Keratinocyte (primary cell): ENCODE measurements at regions not wholly inside any gene's neighbourhood (a gene's known extent, or its start where the extent isn't known, plus 50 kb on each side); places are given as distances from the start of the nearest gene placed in this dataset.

Experiments used
- DNase-seq: peaks from one replicate; pipeline ENCODE4 v3.0.0-alpha.2; 2011; ENCODE audit warnings: low read depth, missing footprints, low spot score
- FAIRE-seq: peaks from 2 replicates; lab custom pipeline; 2011; peaks lifted over from hg19 to GRCh38; lab: Jason Lieb, UNC
- H2AFZ ChIP-seq: 2 replicates; pipeline ENCODE4 v1.6.0; 2012; ENCODE audit warnings: low read length, control low read depth, inconsistent platforms; ENCODE audit not compliant: control insufficient read depth
- H3K27ac ChIP-seq: 2 replicates; pipeline ENCODE4 v1.5.1; 2011; ENCODE audit warnings: low read length; ENCODE audit not compliant: control insufficient read depth, insufficient read depth
- H3K27me3 ChIP-seq: 3 replicates; pipeline ENCODE4 v1.6.0; 2011; ENCODE audit warnings: low read length; ENCODE audit not compliant: control insufficient read depth, insufficient read depth; ENCODE audit errors: extremely low read depth
- H3K36me3 ChIP-seq, 2 experiments: 2 replicates in 1 of 2; 3 replicates in 1 of 2; pipeline ENCODE4 v1.5.1; 2011; ENCODE audit warnings: low read length in 2 of 2, mild to moderate bottlenecking in 1 of 2; ENCODE audit not compliant: control insufficient read depth in 2 of 2, insufficient read depth in 2 of 2; ENCODE audit errors: extremely low read depth in 1 of 2
- H3K4me1 ChIP-seq: 3 replicates; pipeline ENCODE4 v1.5.1; 2011; ENCODE audit warnings: low read length; ENCODE audit not compliant: control insufficient read depth, insufficient read depth; ENCODE audit errors: extremely low read depth
- H3K4me2 ChIP-seq: 3 replicates; pipeline ENCODE4 v1.6.0; 2011; ENCODE audit warnings: low read depth, low read length; ENCODE audit not compliant: control insufficient read depth, insufficient read depth; ENCODE audit errors: extremely low read depth
- H3K4me3 ChIP-seq, 3 experiments: fragments of 200-600 bp in 1 of 3; sonication (generic) in 1 of 3; 2 replicates in 2 of 3; 3 replicates in 1 of 3; pipeline ENCODE4 v1.5.1; 2011 to 2016; ENCODE audit warnings: low read length in 3 of 3, mild to moderate bottlenecking in 3 of 3, control low read depth in 2 of 3, inconsistent platforms in 1 of 3, low read depth in 1 of 3, mixed read lengths in 1 of 3, mixed run types in 1 of 3, moderate library complexity in 1 of 3; ENCODE audit not compliant: control insufficient read depth in 2 of 3, insufficient read depth in 2 of 3; ENCODE audit errors: extremely low read depth in 1 of 3
- H3K79me2 ChIP-seq: 2 replicates; pipeline ENCODE4 v1.6.0; 2012; ENCODE audit warnings: low read length; ENCODE audit not compliant: control insufficient read depth, insufficient read depth
- H3K9ac ChIP-seq: 3 replicates; pipeline ENCODE4 v1.6.0; 2011; ENCODE audit warnings: low read length; ENCODE audit not compliant: control insufficient read depth, insufficient read depth; ENCODE audit errors: extremely low read depth
- H3K9me1 ChIP-seq: 3 replicates; pipeline ENCODE4 v1.6.0; 2011; ENCODE audit warnings: low read length; ENCODE audit not compliant: control insufficient read depth, insufficient read depth; ENCODE audit errors: extremely low read depth
- H3K9me3 ChIP-seq: 2 replicates; pipeline ENCODE4 v1.5.1; 2012; ENCODE audit warnings: low read depth, low read length; ENCODE audit not compliant: control insufficient read depth
- H4K20me1 ChIP-seq: 3 replicates; pipeline ENCODE4 v1.6.0; 2011; ENCODE audit warnings: low read length; ENCODE audit not compliant: control insufficient read depth, insufficient read depth; ENCODE audit errors: extremely low read depth
- EZH2 ChIP-seq: IDR thresholded peaks from one replicate; pipeline ENCODE4 v1.6.1; 2012; ENCODE audit warnings: inconsistent platforms, mild to moderate bottlenecking, low read length, moderate library complexity
- dilution Hi-C: fragments of 300-500 bp; cut with MboI; formaldehyde crosslinking; loops from one replicate; pipeline ENCODE4 v1.7.0; 2020; ENCODE audit warnings: low sequenced_read_pairs; ENCODE audit not compliant: extremely low pct_ligation_motif_present
- TF ChIP-seq, protein P1 (sequence below), 3 experiments: IDR thresholded peaks in 1 of 3; conservative IDR thresholded peaks in 1 of 3; optimal IDR thresholded peaks in 1 of 3; 2 replicates in 2 of 3; 3 replicates in 1 of 3; pipeline versions ENCODE3 to v1.5.1; 2011; ENCODE audit warnings: low read length in 3 of 3, mild to moderate bottlenecking in 3 of 3, moderate library complexity in 2 of 3, control low read depth in 1 of 3, inconsistent platforms in 1 of 3; ENCODE audit not compliant: insufficient read depth in 2 of 3; ENCODE audit errors: extremely low read depth in 1 of 3

DNA sequence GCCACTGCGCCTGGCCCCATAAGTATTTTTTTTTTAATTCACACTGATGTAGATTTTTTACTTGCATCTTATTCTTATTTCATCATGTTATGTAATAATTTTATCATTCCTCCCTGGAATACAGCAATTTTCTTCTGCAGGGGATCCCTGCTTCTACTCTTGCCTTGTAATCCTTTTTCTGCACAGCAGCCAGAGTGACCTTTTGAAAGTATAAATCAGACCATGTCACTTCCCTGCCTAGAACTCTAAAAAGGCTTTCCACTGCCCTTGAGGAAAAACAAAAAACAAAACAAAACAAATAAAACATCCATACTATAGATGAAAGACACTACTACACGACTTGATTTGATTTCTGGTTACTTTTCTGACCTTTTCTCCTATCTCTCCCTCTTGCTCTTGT is 1334.7 kb downstream of the REEP3 start:
- no peaks in the 10 kb centered on the region for H3K9me1 ChIP-seq
- no peak overlapping the region for H3K27ac ChIP-seq
- no peak overlapping the region for H3K4me3 ChIP-seq
- H3K4me1 ChIP-seq = no peaks in the 10 kb centered on the region
- H3K79me2 ChIP-seq = no peaks in the 10 kb centered on the region
- DNase-seq = no peak
- TF ChIP-seq, protein P1, sequence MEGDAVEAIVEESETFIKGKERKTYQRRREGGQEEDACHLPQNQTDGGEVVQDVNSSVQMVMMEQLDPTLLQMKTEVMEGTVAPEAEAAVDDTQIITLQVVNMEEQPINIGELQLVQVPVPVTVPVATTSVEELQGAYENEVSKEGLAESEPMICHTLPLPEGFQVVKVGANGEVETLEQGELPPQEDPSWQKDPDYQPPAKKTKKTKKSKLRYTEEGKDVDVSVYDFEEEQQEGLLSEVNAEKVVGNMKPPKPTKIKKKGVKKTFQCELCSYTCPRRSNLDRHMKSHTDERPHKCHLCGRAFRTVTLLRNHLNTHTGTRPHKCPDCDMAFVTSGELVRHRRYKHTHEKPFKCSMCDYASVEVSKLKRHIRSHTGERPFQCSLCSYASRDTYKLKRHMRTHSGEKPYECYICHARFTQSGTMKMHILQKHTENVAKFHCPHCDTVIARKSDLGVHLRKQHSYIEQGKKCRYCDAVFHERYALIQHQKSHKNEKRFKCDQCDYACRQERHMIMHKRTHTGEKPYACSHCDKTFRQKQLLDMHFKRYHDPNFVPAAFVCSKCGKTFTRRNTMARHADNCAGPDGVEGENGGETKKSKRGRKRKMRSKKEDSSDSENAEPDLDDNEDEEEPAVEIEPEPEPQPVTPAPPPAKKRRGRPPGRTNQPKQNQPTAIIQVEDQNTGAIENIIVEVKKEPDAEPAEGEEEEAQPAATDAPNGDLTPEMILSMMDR (optimal IDR thresholded peaks at IDR 0.05 in 1 of 3, IDR thresholded peaks at IDR 0.05 in 1 of 3, conservative IDR thresholded peaks at IDR 0.05 in 1 of 3; ENCODE audit: extremely low read depth in 1 of 3, insufficient read depth in 2 of 3, low read length in 3 of 3) = no peak
- TF ChIP-seq EZH2 = no peak
- H2AFZ ChIP-seq = no peak overlapping the region
- no peak overlapping the region for H3K9ac ChIP-seq
- dilution Hi-C loops = no loop called here
- H3K4me2 ChIP-seq = no peak overlapping the region
- H3K36me3 ChIP-seq = no peaks in the 10 kb centered on the region
- no peak for FAIRE-seq
- H3K27me3 ChIP-seq = no peaks in the 10 kb centered on the region
- H3K9me3 ChIP-seq = no peaks in the 10 kb centered on the region
- H4K20me1 ChIP-seq = no peaks in the 10 kb centered on the region

DNA sequence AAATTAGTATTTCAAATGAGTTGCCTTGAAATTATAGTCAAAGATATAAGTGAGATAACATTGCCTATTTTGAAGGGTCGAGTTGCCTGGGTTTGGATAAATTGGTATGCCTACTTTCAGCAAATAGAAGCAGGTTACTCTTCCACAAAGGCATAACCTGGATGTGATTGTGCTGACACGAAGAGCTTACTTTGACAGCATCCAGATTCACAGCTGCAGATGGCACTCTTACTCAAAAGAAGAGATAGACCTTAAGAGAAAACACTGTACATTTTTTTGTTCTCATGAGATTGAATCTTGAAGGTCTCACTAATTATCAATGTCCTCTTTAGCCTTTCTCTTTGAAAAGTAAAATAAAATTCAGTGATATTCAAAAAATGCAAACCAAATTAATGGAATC is 1338.7 kb downstream of the REEP3 start:
- FAIRE-seq (no peak), DNase-seq (no peak)
- H3K79me2 ChIP-seq = no peaks in the 10 kb centered on the region
- no peak overlapping the region for H3K4me2 ChIP-seq
- H3K4me3 ChIP-seq = no peak overlapping the region
- H3K4me1 ChIP-seq = no peaks in the 10 kb centered on the region
- dilution Hi-C loops = no loop called here
- no peaks in the 10 kb centered on the region for H3K36me3 ChIP-seq
- TF ChIP-seq, protein P1 (optimal IDR thresholded peaks at IDR 0.05 in 1 of 3, IDR thresholded peaks at IDR 0.05 in 1 of 3, conservative IDR thresholded peaks at IDR 0.05 in 1 of 3; ENCODE audit: extremely low read depth in 1 of 3, insufficient read depth in 2 of 3, low read length in 3 of 3) = no peak
- TF ChIP-seq EZH2 = no peak
- H2AFZ ChIP-seq = no peak overlapping the region
- H3K27ac ChIP-seq = no peak overlapping the region
- no peak overlapping the region for H3K9ac ChIP-seq
- no peaks in the 10 kb centered on the region for H4K20me1 ChIP-seq
- no peaks in the 10 kb centered on the region for H3K27me3 ChIP-seq
- H3K9me1 ChIP-seq = no peaks in the 10 kb centered on the region
- no peaks in the 10 kb centered on the region for H3K9me3 ChIP-seq
